ENCODE measurements at regions not wholly inside any gene's neighbourhood (a gene's known extent, or its start where the extent isn't known, plus 50 kb on each side); places are given as distances from the start of the nearest gene placed in this dataset.

DNA sequence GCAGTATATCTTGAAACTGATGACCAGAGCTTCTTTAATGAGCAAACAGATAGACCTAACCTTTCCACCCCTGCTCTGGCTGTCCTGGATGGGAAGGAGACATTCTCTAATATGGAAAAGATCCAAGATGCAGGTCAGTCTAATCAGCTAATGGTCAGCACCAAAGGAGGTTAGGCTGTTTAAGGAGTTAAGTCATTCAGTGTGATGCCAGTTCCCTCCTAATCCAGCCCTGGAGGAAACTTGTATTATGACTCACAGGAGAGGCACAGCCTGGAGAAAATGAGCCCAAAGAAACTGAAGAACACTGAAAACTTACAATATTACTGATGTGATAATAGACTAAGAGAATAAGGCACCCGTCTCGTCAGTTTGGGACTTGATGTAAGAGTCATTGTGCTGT, 323.0 kb downstream of the HNRNPD start:
- ATAC-seq (ENCODE audit: poor library complexity), result no peak
- no peak for DNase-seq
- intact Hi-C loops (cut with DNase I), result no loop called here

GRCh38 chr4:82049294-82049693, 324.5 kb downstream of the HNRNPD start:
- intact Hi-C loops (cut with DNase I), result no loop called here

DNA sequence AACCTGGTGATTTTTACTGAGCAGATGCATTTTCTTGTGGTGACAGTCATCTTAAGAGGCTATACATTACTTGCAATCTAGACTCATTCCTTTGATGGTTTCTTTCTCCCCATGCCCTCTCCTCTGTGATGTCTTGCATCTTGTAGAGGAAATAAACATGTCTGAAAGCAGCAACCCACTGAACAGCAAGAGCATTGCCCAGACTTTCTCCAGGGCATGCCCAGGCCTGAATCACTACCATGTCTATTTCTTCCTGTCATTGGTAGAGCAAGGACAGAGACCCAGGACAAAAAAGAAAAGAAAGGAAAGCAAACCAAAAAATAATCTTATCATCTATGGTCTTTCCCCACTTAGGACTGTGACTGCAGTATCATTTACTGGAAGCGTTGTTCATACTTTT, 326.1 kb downstream of the HNRNPD start:
- DNase-seq (no peak), ATAC-seq (ENCODE audit: poor library complexity) (no peak)
- intact Hi-C loops (cut with DNase I), result no loop called here

More at GRCh38 chr4:82049294-82049693, 324.5 kb downstream of the HNRNPD start:
- no peak for DNase-seq
- no peak for ATAC-seq (ENCODE audit: poor library complexity)

DNA sequence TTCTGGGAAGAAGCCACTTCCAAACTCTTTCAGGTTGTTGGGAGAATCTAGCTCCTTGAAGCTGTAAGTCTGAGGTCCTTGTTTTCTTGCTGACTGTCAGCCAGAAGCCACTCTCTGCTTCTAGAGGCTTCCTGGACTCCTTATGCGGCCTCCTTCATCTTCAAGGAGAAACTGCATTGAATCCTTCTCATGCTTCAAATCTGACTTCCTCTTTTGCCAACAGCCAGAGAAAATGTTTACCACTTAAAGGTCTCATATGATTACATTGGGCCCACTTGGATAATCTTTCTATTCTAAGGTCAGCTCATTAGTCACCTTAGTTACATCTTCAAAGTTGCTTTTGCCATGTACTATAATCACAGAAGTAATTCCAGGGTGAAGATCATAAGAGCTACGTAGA, 327.0 kb downstream of the HNRNPD start:
- DNase-seq (no peak), ATAC-seq (ENCODE audit: poor library complexity) (no peak)
- intact Hi-C loops (cut with DNase I), result no loop called here

DNA sequence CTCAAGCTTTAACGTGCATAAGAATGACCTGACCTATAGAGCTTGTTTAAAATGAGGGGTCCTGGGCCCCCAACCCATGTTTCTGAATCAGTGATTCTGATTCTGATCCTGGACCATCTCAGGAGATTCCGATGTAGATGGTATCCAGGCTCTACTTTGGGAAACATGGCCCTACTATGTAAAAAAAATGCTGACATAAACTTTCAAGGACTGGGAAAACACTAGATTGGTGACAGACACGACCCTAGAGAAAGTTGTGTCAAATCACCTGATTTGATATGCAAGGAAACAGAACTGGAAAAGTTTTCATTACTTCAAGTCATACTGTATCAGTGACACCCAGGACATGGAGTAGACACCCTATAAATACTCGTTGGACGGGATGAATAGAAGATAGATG, 328.5 kb downstream of the HNRNPD start:
- intact Hi-C loops (cut with DNase I), result no loop called here
- ATAC-seq (ENCODE audit: poor library complexity) (no peak), DNase-seq (no peak)

GRCh38 chr4:82044141-82044993, 329.4 kb downstream of the HNRNPD start:
- peak; percentile 74 for DNase-seq
- peak; percentile 78 for ATAC-seq (ENCODE audit: poor library complexity)
- intact Hi-C loops (cut with DNase I), result no loop called here

- intact Hi-C loops (cut with DNase I), result no loop called here
Measured at GRCh38 chr4:82043809-82044137, 330.0 kb downstream of the HNRNPD start.

DNA sequence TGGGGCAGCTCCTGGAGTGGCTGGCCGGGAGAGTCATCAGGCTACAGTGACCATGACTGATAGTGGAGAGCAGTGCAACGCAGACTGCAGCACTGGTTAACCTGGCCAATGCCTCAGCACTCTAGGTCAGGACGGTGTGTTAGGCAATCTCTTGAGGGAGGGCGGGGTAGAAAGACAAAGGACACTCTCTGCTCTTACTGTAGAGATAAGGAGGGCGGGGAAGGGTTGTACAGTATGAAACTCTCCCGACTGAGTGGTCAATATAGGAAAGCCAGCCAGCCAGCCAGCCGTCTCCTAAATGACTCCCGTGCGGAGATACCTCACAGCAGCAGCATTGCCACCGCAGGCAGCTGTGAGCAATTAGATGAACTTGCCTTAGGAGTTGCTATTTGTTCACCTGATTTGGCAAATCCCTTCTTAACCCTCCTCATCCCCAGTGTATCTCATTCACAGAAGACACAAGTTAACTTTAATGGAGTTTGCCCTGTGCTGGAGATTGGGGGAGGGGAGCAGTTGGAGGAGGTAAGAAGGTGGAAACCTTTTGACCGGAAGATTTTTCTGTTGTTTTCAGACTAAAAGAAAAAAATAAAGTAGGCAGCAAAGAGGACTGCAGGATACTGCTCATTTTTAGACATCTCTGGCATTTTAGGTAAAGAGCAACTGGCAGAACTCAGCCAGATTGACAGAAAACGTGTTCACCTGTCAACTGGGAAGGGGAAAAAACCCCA, 330.5 kb downstream of the HNRNPD start:
- ATAC-seq (ENCODE audit: poor library complexity) (no peak), DNase-seq (no peak)
- intact Hi-C loops (cut with DNase I), result no loop called here

More at GRCh38 chr4:82043809-82044137, 330.0 kb downstream of the HNRNPD start:
- DNase-seq (no peak), ATAC-seq (ENCODE audit: poor library complexity) (no peak)

- intact Hi-C loops (cut with DNase I), result no loop called here
- ATAC-seq (ENCODE audit: poor library complexity) (no peak), DNase-seq (no peak)
Measured at GRCh38 chr4:82042042-82042441, 331.7 kb downstream of the HNRNPD start.

GRCh38 chr4:82038936-82039335, 334.9 kb downstream of the HNRNPD start:
- intact Hi-C loops (cut with DNase I), result no loop called here
- no peak for ATAC-seq (ENCODE audit: poor library complexity)
- DNase-seq, result no peak

DNA sequence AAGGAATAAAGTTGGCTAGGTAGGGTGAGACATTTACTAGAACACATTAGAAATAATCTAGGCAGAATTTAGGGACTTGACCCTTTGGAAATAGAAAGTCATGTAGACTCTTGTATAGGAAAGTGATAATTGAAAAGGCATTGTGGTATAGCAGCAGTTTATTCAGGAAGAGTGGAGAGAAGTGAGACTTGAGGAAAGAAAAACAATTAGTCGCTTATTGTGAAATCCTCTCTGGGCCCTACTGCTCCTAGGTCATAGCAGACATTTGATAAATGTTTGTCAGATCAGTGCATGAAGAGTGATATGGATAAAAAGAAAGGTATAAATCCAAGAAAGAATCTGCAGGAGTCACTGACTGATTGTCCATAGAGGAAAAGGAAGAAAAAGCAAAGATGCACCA, 337.6 kb downstream of the HNRNPD start:
- ATAC-seq (ENCODE audit: poor library complexity) (no peak), DNase-seq (no peak)
- intact Hi-C loops (cut with DNase I), result no loop called here

- ATAC-seq (ENCODE audit: poor library complexity) (no peak), DNase-seq (no peak)
- intact Hi-C loops (cut with DNase I), result no loop called here
Measured at GRCh38 chr4:82034878-82035277, 338.9 kb downstream of the HNRNPD start.

DNA sequence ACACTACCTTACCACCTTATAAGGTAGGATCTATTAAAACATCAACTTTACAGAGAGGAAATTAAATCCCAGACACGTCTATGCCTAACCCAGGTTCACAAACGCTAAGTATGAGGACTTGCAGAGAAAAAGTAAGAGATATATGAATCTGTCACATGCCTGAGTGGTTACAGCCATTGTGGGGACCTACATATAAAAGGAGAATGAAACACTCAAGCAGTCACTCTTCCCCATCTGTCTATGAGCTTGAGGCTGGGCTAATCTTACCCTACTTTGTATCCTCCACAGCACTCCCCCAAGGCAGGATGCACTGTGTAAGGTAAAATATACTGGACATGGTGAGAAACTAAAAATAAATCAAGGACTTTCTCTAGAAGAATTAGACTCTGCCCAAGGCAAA, 339.9 kb downstream of the HNRNPD start:
- intact Hi-C loops (cut with DNase I), result no loop called here
- DNase-seq (no peak), ATAC-seq (ENCODE audit: poor library complexity) (no peak)

DNA sequence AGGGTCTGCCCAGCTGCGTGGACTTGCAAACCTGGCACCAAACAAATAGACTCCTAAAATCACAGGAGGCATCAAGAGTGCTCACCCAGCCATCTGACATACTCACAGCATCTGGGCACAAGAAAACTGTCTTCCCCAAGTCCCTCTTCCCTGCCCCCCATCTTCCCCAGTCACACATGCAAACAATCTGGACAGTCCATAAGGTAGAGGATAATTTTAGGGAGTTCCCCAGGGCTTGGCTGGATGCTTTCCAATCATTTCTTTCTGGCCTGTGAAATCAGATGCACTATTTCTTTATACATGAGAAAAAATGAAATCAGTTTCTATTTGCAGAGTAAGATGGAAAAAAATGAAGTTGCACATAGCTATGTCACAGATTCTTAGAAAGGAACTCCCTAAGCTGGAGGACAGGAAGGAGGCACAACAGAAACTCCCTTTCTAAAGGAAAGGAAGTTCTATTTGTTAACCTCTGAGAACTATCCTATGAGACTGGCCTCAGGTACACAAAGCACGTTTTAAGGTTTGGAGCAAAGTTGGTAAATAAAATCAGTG, 342.3 kb downstream of the HNRNPD start:
- intact Hi-C loops (cut with DNase I), result no loop called here
- DNase-seq (no peak), ATAC-seq (ENCODE audit: poor library complexity) (no peak)

- no peak for DNase-seq
- intact Hi-C loops (cut with DNase I), result no loop called here
- ATAC-seq (ENCODE audit: poor library complexity), result no peak
Measured at GRCh38 chr4:82017680-82018079, 356.1 kb downstream of the HNRNPD start.

- ATAC-seq (ENCODE audit: poor library complexity), result no peak
- no peak for DNase-seq
- intact Hi-C loops (cut with DNase I), result no loop called here
Measured at GRCh38 chr4:82005158-82005557, 368.6 kb downstream of the HNRNPD start.

DNA sequence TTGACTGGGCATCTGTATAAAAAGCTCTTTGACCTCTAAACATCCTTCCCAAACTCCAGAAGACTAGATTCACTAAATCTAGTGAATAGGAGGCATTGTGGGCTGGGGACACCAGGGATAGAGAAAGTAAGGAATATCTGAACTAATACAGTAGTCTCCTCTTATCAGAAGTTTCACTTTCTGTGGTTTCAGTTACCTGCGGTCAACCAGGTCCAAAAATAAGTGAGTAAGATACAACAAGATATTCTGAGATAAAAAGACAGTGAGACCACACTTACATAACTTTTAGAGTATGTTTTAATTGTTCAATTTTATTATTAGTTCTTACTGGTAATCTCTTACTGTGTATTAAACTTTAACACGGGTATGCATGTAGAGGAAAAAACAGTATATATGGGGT, 376.5 kb downstream of the HNRNPD start:
- DNase-seq, result no peak
- intact Hi-C loops (cut with DNase I), result no loop called here
- ATAC-seq (ENCODE audit: poor library complexity), result no peak

- ATAC-seq (ENCODE audit: poor library complexity) (no peak), DNase-seq (no peak)
- intact Hi-C loops (cut with DNase I), result no loop called here
Measured at GRCh38 chr4:81990898-81991297, 382.9 kb downstream of the HNRNPD start.

DNA sequence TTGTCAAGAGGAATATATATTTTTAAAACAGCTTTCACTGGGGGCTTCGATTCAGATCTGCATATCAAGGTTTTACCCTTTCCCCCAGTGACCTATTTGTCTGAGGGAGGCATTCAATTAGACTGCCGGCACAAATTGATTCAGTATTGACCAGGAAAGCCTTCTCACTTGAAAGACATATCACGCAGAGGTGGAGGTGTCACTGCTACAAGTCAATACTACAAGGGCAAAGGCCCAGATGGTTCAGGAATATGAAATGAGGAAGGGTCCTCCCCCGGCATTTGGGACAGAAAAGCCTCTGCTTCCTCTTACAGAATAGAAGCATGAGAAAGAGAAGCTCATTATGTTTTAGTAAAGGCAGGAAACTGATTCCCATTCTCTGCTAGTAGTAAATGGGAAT, 383.6 kb downstream of the HNRNPD start:
- DNase-seq (no peak), ATAC-seq (ENCODE audit: poor library complexity) (no peak)
- intact Hi-C loops (cut with DNase I), result no loop called here

DNA sequence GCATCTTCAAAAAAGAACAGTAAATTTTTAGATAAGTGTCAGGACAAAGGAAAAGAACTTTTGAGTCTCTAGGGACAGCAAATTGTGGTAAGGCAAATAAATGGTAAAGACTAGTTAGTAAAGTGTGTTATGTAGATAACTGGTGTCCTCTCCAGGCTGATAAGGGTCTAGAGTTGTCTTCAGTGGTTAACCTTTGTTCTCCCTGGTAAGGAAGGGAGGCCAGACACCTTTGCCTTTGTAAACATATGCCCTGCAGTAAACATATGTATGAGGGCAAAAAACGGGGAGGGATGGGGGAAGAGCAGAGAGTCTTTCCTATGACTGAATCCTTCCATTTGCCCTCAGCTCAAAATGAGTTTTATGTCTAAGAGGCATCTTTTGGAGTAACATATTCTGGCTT, 384.6 kb downstream of the HNRNPD start:
- ATAC-seq (ENCODE audit: poor library complexity) (no peak), DNase-seq (no peak)
- intact Hi-C loops (cut with DNase I), result no loop called here

Measured in Right ventricle myocardium superior (tissue), 1 donor.